CD4-positive, alpha-beta memory T cell (primary cell): ENCODE measurements at regions not wholly inside any gene's neighbourhood (a gene's known extent, or its start where the extent isn't known, plus 50 kb on each side); places are given as distances from the start of the nearest gene placed in this dataset.

Experiments used
- CTCF ChIA-PET: fragments of 350-600 bp; sonication (Branson Sonifier 250); formaldehyde crosslinking; loops from one replicate; lab custom pipeline; 2021; ENCODE audit warnings: inconsistent platforms; ENCODE audit not compliant: partially characterized antibody; lab: Charles Lee
- POLR2A ChIA-PET: fragments of 350-600 bp; sonication (Branson Sonifier 250); formaldehyde crosslinking; loops from one replicate; lab custom pipeline; 2021; ENCODE audit not compliant: partially characterized antibody; lab: Charles Lee
- DNase-seq, 5 donors: peaks; one replicate each; pipeline versions ENCODE4 v3.0.0 to v3.0.0-alpha.2; 2020 to 2022; ENCODE audit warnings: mixed read lengths in 1 of 5
- H3K27ac ChIP-seq: one replicate; pipeline ENCODE4 v1.7.0; 2013; ENCODE audit warnings: low read depth, low read length
- H3K27me3 ChIP-seq: 2 replicates; pipeline ENCODE4 v1.7.0; 2013; ENCODE audit warnings: mild to moderate bottlenecking, low read length, moderate library complexity; ENCODE audit not compliant: insufficient read depth
- H3K36me3 ChIP-seq: 2 replicates; pipeline ENCODE4 v1.7.0; 2013; ENCODE audit warnings: mild to moderate bottlenecking, low read length, moderate library complexity; ENCODE audit not compliant: insufficient read depth
- H3K4me1 ChIP-seq: 2 replicates; pipeline ENCODE4 v1.7.0; 2013; ENCODE audit warnings: mild to moderate bottlenecking, low read length, moderate library complexity; ENCODE audit not compliant: insufficient read depth
- H3K4me3 ChIP-seq, 2 donors: one replicate each; pipeline ENCODE4 v1.7.0; 2013; ENCODE audit warnings: low read length in 2 of 2, mild to moderate bottlenecking in 1 of 2
- H3K9me3 ChIP-seq, 2 donors: one replicate each; pipeline ENCODE4 v1.7.0; 2013; ENCODE audit warnings: low read length in 2 of 2, control low read depth in 1 of 2; ENCODE audit not compliant: control insufficient read depth in 1 of 2
- H3K27ac Mint-ChIP-seq, 7 donors: one replicate each; pipeline ENCODE4 v1.8.0; 2020 to 2021; ENCODE audit warnings: mixed read lengths in 7 of 7, mild to moderate bottlenecking in 6 of 7, inconsistent platforms in 3 of 7, moderate library complexity in 3 of 7
- H3K27me3 Mint-ChIP-seq, 2 donors: one replicate each; pipeline ENCODE4 v1.8.0; 2020 to 2021; ENCODE audit warnings: mixed read lengths in 2 of 2
- H3K36me3 Mint-ChIP-seq, 2 donors: one replicate each; pipeline ENCODE4 v1.8.0; 2020 to 2021; ENCODE audit warnings: mixed read lengths in 2 of 2, inconsistent platforms in 1 of 2, mild to moderate bottlenecking in 1 of 2
- H3K4me1 Mint-ChIP-seq, 4 donors: one replicate each; pipeline ENCODE4 v1.8.0; 2020 to 2021; ENCODE audit warnings: mixed read lengths in 4 of 4, mild to moderate bottlenecking in 1 of 4
- H3K4me3 Mint-ChIP-seq, 8 donors: one replicate each; pipeline ENCODE4 v1.8.0; 2020 to 2021; ENCODE audit warnings: mixed read lengths in 8 of 8, mild to moderate bottlenecking in 7 of 8, moderate library complexity in 6 of 8, inconsistent platforms in 3 of 8
- H3K9me3 Mint-ChIP-seq, 8 donors: one replicate each; pipeline ENCODE4 v1.8.0; 2020 to 2021; ENCODE audit warnings: mixed read lengths in 8 of 8, mild to moderate bottlenecking in 5 of 8, inconsistent platforms in 3 of 8, moderate library complexity in 1 of 8
- intact Hi-C: fragments of 100-400 bp; cut with micrococcal nuclease; formaldehyde crosslinking; loops from one replicate; pipeline ENCODE4 v1.15.1; 2023

GRCh38 chr2:111698743-111699554, 185.0 kb downstream of the ANAPC1 start:
- H3K4me1 ChIP-seq: peaks cover 16% of the 10 kb centered on the region
- Mint-ChIP-seq H3K4me3 (peak overlapping the region in 7 of 8 donors; percentile 49 to 82 (median 73)), H3K9me3 (peaks cover 0 to 5% (median 0%) of the 10 kb centered on the region in 8 donors), H3K27me3 (no peaks in the 10 kb centered on the region), H3K4me1 (peaks cover 6 to 16% (median 13%) of the 10 kb centered on the region in 4 donors), H3K36me3 (no peaks in the 10 kb centered on the region), H3K27ac (peak overlapping the region in 6 of 7 donors; percentile 6 to 75 (median 36))
- peak in 4 of 5 donors; percentile 12 to 41 (median 34) for DNase-seq
- no peak overlapping the region for H3K4me3 ChIP-seq
- H3K9me3 ChIP-seq: no peaks in the 10 kb centered on the region
- intact Hi-C loops: no loop called here
- no peaks in the 10 kb centered on the region for H3K36me3 ChIP-seq
- H3K27me3 ChIP-seq: no peaks in the 10 kb centered on the region
- ChIA-PET CTCF (interaction anchor here (0.7 to 1.1 kb wide), 3 partner anchors 574 to 893 kb away, joined by 3 to 4 read pairs (median 3); no protein-coding TSS in a partner anchor), POLR2A (interaction anchor here (1.3 kb wide), 1 partner anchor 13 kb away, joined by 3 read pairs; no protein-coding TSS in a partner anchor)
- no peak overlapping the region for H3K27ac ChIP-seq

- no peak overlapping the region for H3K27ac ChIP-seq
- Mint-ChIP-seq H3K4me3 (no peak overlapping the region), H3K4me1 (peaks cover 11 to 27% (median 22%) of the 10 kb centered on the region in 4 donors), H3K9me3 (no peaks in the 10 kb centered on the region), H3K27ac (peak overlapping the region in 1 of 7 donors; percentile 37), H3K27me3 (no peaks in the 10 kb centered on the region), H3K36me3 (no peaks in the 10 kb centered on the region)
- no peak overlapping the region for H3K4me3 ChIP-seq
- H3K27me3 ChIP-seq: no peaks in the 10 kb centered on the region
- no peaks in the 10 kb centered on the region for H3K9me3 ChIP-seq
- ChIA-PET CTCF (interaction anchor here (0.7 to 2.1 kb wide), 8 partner anchors 10 to 893 kb away, joined by 3 to 11 read pairs (median 3); no protein-coding TSS in a partner anchor), POLR2A (no interaction called here)
- intact Hi-C loops: loop anchor here (5.0 kb wide), 1 partner anchor 219 kb away; no protein-coding TSS in a partner anchor
- H3K36me3 ChIP-seq: no peaks in the 10 kb centered on the region
- H3K4me1 ChIP-seq: peaks cover 29% of the 10 kb centered on the region
- DNase-seq: no peak
These were observed 182.7 kb downstream of the ANAPC1 start for GRCh38 chr2:111701266-111701665.

- Mint-ChIP-seq H3K36me3 (no peaks in the 10 kb centered on the region), H3K4me1 (peaks cover 11 to 27% (median 22%) of the 10 kb centered on the region in 4 donors), H3K27ac (peak overlapping the region in 1 of 7 donors; percentile 4), H3K27me3 (no peaks in the 10 kb centered on the region), H3K4me3 (peak overlapping the region in 1 of 8 donors; percentile 43), H3K9me3 (no peaks in the 10 kb centered on the region)
- POLR2A ChIA-PET: no interaction called here
- CTCF ChIA-PET: interaction anchor here (0.7 to 2.1 kb wide), 9 partner anchors 11 to 893 kb away, joined by 3 to 11 read pairs (median 3); no protein-coding TSS in a partner anchor
- Histone ChIP-seq H3K4me1 (peaks cover 29% of the 10 kb centered on the region), H3K4me3 (no peak overlapping the region), H3K27me3 (no peaks in the 10 kb centered on the region), H3K9me3 (no peaks in the 10 kb centered on the region), H3K36me3 (no peaks in the 10 kb centered on the region), H3K27ac (no peak overlapping the region)
- DNase-seq: no peak
- intact Hi-C loops: loop anchor here (1.0 to 5.0 kb wide), 2 partner anchors 219 to 584 kb away; no protein-coding TSS in a partner anchor
These were observed 182.2 kb downstream of the ANAPC1 start for GRCh38 chr2:111701798-111702118.

- no peak overlapping the region for H3K27ac ChIP-seq
- H3K27me3 ChIP-seq: no peaks in the 10 kb centered on the region
- Mint-ChIP-seq H3K27me3 (no peaks in the 10 kb centered on the region), H3K4me1 (peaks cover 11 to 27% (median 22%) of the 10 kb centered on the region in 4 donors), H3K4me3 (peak overlapping the region in 2 of 8 donors; percentile 26 to 43), H3K9me3 (no peaks in the 10 kb centered on the region), H3K27ac (peak overlapping the region in 3 of 7 donors; percentile 4 to 70 (median 57)), H3K36me3 (no peaks in the 10 kb centered on the region)
- ChIA-PET POLR2A (no interaction called here), CTCF (interaction anchor here (0.8 to 2.1 kb wide), 8 partner anchors 11 to 894 kb away, joined by 3 to 11 read pairs (median 3); no protein-coding TSS in a partner anchor)
- no peaks in the 10 kb centered on the region for H3K9me3 ChIP-seq
- H3K4me3 ChIP-seq: no peak overlapping the region
- H3K36me3 ChIP-seq: no peaks in the 10 kb centered on the region
- intact Hi-C loops: loop anchor here (1.0 to 5.0 kb wide), 2 partner anchors 220 to 585 kb away; no protein-coding TSS in a partner anchor
- H3K4me1 ChIP-seq: peaks cover 29% of the 10 kb centered on the region
- peak in 4 of 5 donors; percentile 33 to 45 (median 40) for DNase-seq
These were observed 181.7 kb downstream of the ANAPC1 start for GRCh38 chr2:111702119-111702803.

GRCh38 chr2:111702804-111703196, 181.2 kb downstream of the ANAPC1 start:
- DNase-seq: no peak
- H3K27me3 Mint-ChIP-seq: no peaks in the 10 kb centered on the region
- ChIA-PET POLR2A (no interaction called here), CTCF (interaction anchor here (1.3 to 2.1 kb wide), 5 partner anchors 15 to 891 kb away, joined by 3 to 11 read pairs (median 3); no protein-coding TSS in a partner anchor)
- intact Hi-C loops: loop anchor here (1.0 to 5.0 kb wide), 2 partner anchors 220 to 585 kb away; no protein-coding TSS in a partner anchor
- Histone ChIP-seq H3K4me3 (no peak overlapping the region), H3K36me3 (no peaks in the 10 kb centered on the region), H3K9me3 (no peaks in the 10 kb centered on the region), H3K27ac (no peak overlapping the region), H3K27me3 (no peaks in the 10 kb centered on the region), H3K4me1 (peaks cover 29% of the 10 kb centered on the region)
- H3K4me3 Mint-ChIP-seq: no peak overlapping the region
- H3K4me1 Mint-ChIP-seq: peaks cover 11 to 27% (median 22%) of the 10 kb centered on the region in 4 donors
- H3K36me3 Mint-ChIP-seq: no peaks in the 10 kb centered on the region
- H3K27ac Mint-ChIP-seq: peak overlapping the region in 1 of 7 donors; percentile 57
- no peaks in the 10 kb centered on the region for H3K9me3 Mint-ChIP-seq

GRCh38 chr2:111703759-111704158, 180.2 kb downstream of the ANAPC1 start:
- Histone ChIP-seq H3K9me3 (no peaks in the 10 kb centered on the region), H3K36me3 (no peaks in the 10 kb centered on the region), H3K4me1 (peaks cover 25% of the 10 kb centered on the region), H3K4me3 (no peak overlapping the region), H3K27me3 (no peaks in the 10 kb centered on the region), H3K27ac (no peak overlapping the region)
- no peaks in the 10 kb centered on the region for H3K9me3 Mint-ChIP-seq
- H3K4me3 Mint-ChIP-seq: no peak overlapping the region
- DNase-seq: no peak
- ChIA-PET POLR2A (no interaction called here), CTCF (no interaction called here)
- peaks cover 11 to 25% (median 21%) of the 10 kb centered on the region in 4 donors for H3K4me1 Mint-ChIP-seq
- intact Hi-C loops: loop anchor here (5.0 kb wide), 1 partner anchor 221 kb away; no protein-coding TSS in a partner anchor
- no peak overlapping the region for H3K27ac Mint-ChIP-seq
- H3K36me3 Mint-ChIP-seq: no peaks in the 10 kb centered on the region
- no peaks in the 10 kb centered on the region for H3K27me3 Mint-ChIP-seq
